ENCODE measurements at regions not wholly inside any gene's neighbourhood (a gene's known extent, or its start where the extent isn't known, plus 50 kb on each side); places are given as distances from the start of the nearest gene placed in this dataset.

GRCh38 chr13:90355162-90355751 lies 992.2 kb upstream of the MIR17HG start:
- no peak overlapping the region for H3K4me2 ChIP-seq (ENCODE audit: low read depth, low read length, poor library complexity, severe bottlenecking)
- H4K20me1 ChIP-seq (ENCODE audit: insufficient read depth, low read depth, low read length), result no peaks in the 10 kb centered on the region
- no peak overlapping the region for H3K9ac ChIP-seq (ENCODE audit: low read length)
- no peaks in the 10 kb centered on the region for H3K4me1 ChIP-seq (ENCODE audit: low read length)
- no peaks in the 10 kb centered on the region for H3K9me2 ChIP-seq (replicated peaks; ENCODE audit: insufficient read depth, low read length)
- DNase-seq, result no peak
- no peaks in the 10 kb centered on the region for H3K9me3 ChIP-seq (ENCODE audit: low read length)
- no peaks in the 10 kb centered on the region for H3K36me3 ChIP-seq (ENCODE audit: insufficient read depth, low read length)
- H3K79me2 ChIP-seq (ENCODE audit: low read length), result no peaks in the 10 kb centered on the region
- no peak overlapping the region for H3K4me3 ChIP-seq (ENCODE audit: low read length)
- H2AFZ ChIP-seq (ENCODE audit: low read length), result no peak overlapping the region
- no peaks in the 10 kb centered on the region for H3K27me3 ChIP-seq (ENCODE audit: low read length)
- no peak overlapping the region for H3K27ac ChIP-seq (ENCODE audit: low read length)

GRCh38 chr13:90360785-90361184 lies 986.7 kb upstream of the MIR17HG start:
- H3K9ac ChIP-seq (ENCODE audit: low read length), result no peak overlapping the region
- DNase-seq, result no peak
- no peak overlapping the region for H3K4me2 ChIP-seq (ENCODE audit: low read depth, low read length, poor library complexity, severe bottlenecking)

GRCh38 chr13:90362707-90363106 lies 984.8 kb upstream of the MIR17HG start:
- H3K4me1 ChIP-seq (ENCODE audit: low read length), result no peaks in the 10 kb centered on the region
- 0 out of 2 replicates have a peak, but pooled peaks cover 4% of the 10 kb centered on the region for H3K9me2 ChIP-seq (replicated peaks; ENCODE audit: insufficient read depth, low read length)
- no peak overlapping the region for H3K4me3 ChIP-seq (ENCODE audit: low read length)
- H3K9ac ChIP-seq (ENCODE audit: low read length), result no peak overlapping the region
- no peak overlapping the region for H2AFZ ChIP-seq (ENCODE audit: low read length)
- no peak overlapping the region for H3K4me2 ChIP-seq (ENCODE audit: low read depth, low read length, poor library complexity, severe bottlenecking)
- no peak overlapping the region for H3K27ac ChIP-seq (ENCODE audit: low read length)
- no peaks in the 10 kb centered on the region for H3K79me2 ChIP-seq (ENCODE audit: low read length)
- no peaks in the 10 kb centered on the region for H3K36me3 ChIP-seq (ENCODE audit: insufficient read depth, low read length)
- H4K20me1 ChIP-seq (ENCODE audit: insufficient read depth, low read depth, low read length), result no peaks in the 10 kb centered on the region
- DNase-seq, result no peak
- no peaks in the 10 kb centered on the region for H3K9me3 ChIP-seq (ENCODE audit: low read length)
- H3K27me3 ChIP-seq (ENCODE audit: low read length), result no peaks in the 10 kb centered on the region

More at GRCh38 chr13:90360785-90361184, 986.7 kb upstream of the MIR17HG start:
- Histone ChIP-seq H3K9me2 (replicated peaks; ENCODE audit: insufficient read depth, low read length) (0 out of 2 replicates have a peak, but pooled peaks cover 4% of the 10 kb centered on the region), H3K27ac (ENCODE audit: low read length) (no peak overlapping the region), H3K4me1 (ENCODE audit: low read length) (no peaks in the 10 kb centered on the region), H3K9me3 (ENCODE audit: low read length) (no peaks in the 10 kb centered on the region), H4K20me1 (ENCODE audit: insufficient read depth, low read depth, low read length) (no peaks in the 10 kb centered on the region), H3K27me3 (ENCODE audit: low read length) (no peaks in the 10 kb centered on the region), H2AFZ (ENCODE audit: low read length) (no peak overlapping the region), H3K4me3 (ENCODE audit: low read length) (no peak overlapping the region), H3K79me2 (ENCODE audit: low read length) (no peaks in the 10 kb centered on the region), H3K36me3 (ENCODE audit: insufficient read depth, low read length) (no peaks in the 10 kb centered on the region)

- Histone ChIP-seq H3K9me2 (replicated peaks; ENCODE audit: insufficient read depth, low read length) (0 out of 2 replicates have a peak, but pooled peaks cover 4% of the 10 kb centered on the region), H3K4me3 (ENCODE audit: low read length) (no peak overlapping the region), H3K9me3 (ENCODE audit: low read length) (no peaks in the 10 kb centered on the region), H2AFZ (ENCODE audit: low read length) (no peak overlapping the region), H3K4me1 (ENCODE audit: low read length) (no peaks in the 10 kb centered on the region), H4K20me1 (ENCODE audit: insufficient read depth, low read depth, low read length) (no peaks in the 10 kb centered on the region), H3K9ac (ENCODE audit: low read length) (no peak overlapping the region), H3K36me3 (ENCODE audit: insufficient read depth, low read length) (no peaks in the 10 kb centered on the region), H3K4me2 (ENCODE audit: low read depth, low read length, poor library complexity, severe bottlenecking) (no peak overlapping the region), H3K27ac (ENCODE audit: low read length) (no peak overlapping the region), H3K79me2 (ENCODE audit: low read length) (no peaks in the 10 kb centered on the region), H3K27me3 (ENCODE audit: low read length) (no peaks in the 10 kb centered on the region)
- DNase-seq, result no peak
Observed at GRCh38 chr13:90365130-90365529, 982.4 kb upstream of the MIR17HG start.

- Histone ChIP-seq H3K9me2 (replicated peaks; ENCODE audit: insufficient read depth, low read length) (no peaks in the 10 kb centered on the region), H3K9me3 (ENCODE audit: low read length) (no peaks in the 10 kb centered on the region), H2AFZ (ENCODE audit: low read length) (no peak overlapping the region), H3K4me3 (ENCODE audit: low read length) (no peak overlapping the region), H3K27me3 (ENCODE audit: low read length) (no peaks in the 10 kb centered on the region), H3K27ac (ENCODE audit: low read length) (no peak overlapping the region), H3K79me2 (ENCODE audit: low read length) (no peaks in the 10 kb centered on the region), H3K4me1 (ENCODE audit: low read length) (no peaks in the 10 kb centered on the region), H3K4me2 (ENCODE audit: low read depth, low read length, poor library complexity, severe bottlenecking) (no peak overlapping the region), H4K20me1 (ENCODE audit: insufficient read depth, low read depth, low read length) (no peaks in the 10 kb centered on the region), H3K9ac (ENCODE audit: low read length) (no peak overlapping the region), H3K36me3 (ENCODE audit: insufficient read depth, low read length) (no peaks in the 10 kb centered on the region)
- no peak for DNase-seq
Observed at GRCh38 chr13:90374168-90374567, 973.3 kb upstream of the MIR17HG start.

GRCh38 chr13:90375851-90376250 lies 971.6 kb upstream of the MIR17HG start:
- Histone ChIP-seq H3K9ac (ENCODE audit: low read length) (no peak overlapping the region), H3K36me3 (ENCODE audit: insufficient read depth, low read length) (no peaks in the 10 kb centered on the region), H4K20me1 (ENCODE audit: insufficient read depth, low read depth, low read length) (no peaks in the 10 kb centered on the region), H2AFZ (ENCODE audit: low read length) (no peak overlapping the region), H3K4me2 (ENCODE audit: low read depth, low read length, poor library complexity, severe bottlenecking) (no peak overlapping the region), H3K27ac (ENCODE audit: low read length) (no peak overlapping the region), H3K9me2 (replicated peaks; ENCODE audit: insufficient read depth, low read length) (no peaks in the 10 kb centered on the region), H3K9me3 (ENCODE audit: low read length) (no peaks in the 10 kb centered on the region), H3K79me2 (ENCODE audit: low read length) (no peaks in the 10 kb centered on the region), H3K4me3 (ENCODE audit: low read length) (no peak overlapping the region), H3K27me3 (ENCODE audit: low read length) (no peaks in the 10 kb centered on the region), H3K4me1 (ENCODE audit: low read length) (no peaks in the 10 kb centered on the region)
- no peak for DNase-seq

GRCh38 chr13:90382425-90382824 lies 965.1 kb upstream of the MIR17HG start:
- no peak overlapping the region for H3K9ac ChIP-seq (ENCODE audit: low read length)
- H3K27me3 ChIP-seq (ENCODE audit: low read length), result no peaks in the 10 kb centered on the region
- H3K9me3 ChIP-seq (ENCODE audit: low read length), result no peaks in the 10 kb centered on the region
- no peak for DNase-seq
- no peaks in the 10 kb centered on the region for H3K9me2 ChIP-seq (replicated peaks; ENCODE audit: insufficient read depth, low read length)
- no peak overlapping the region for H3K27ac ChIP-seq (ENCODE audit: low read length)
- no peaks in the 10 kb centered on the region for H4K20me1 ChIP-seq (ENCODE audit: insufficient read depth, low read depth, low read length)
- H3K4me3 ChIP-seq (ENCODE audit: low read length), result no peak overlapping the region
- no peak overlapping the region for H2AFZ ChIP-seq (ENCODE audit: low read length)
- H3K36me3 ChIP-seq (ENCODE audit: insufficient read depth, low read length), result no peaks in the 10 kb centered on the region
- H3K79me2 ChIP-seq (ENCODE audit: low read length), result no peaks in the 10 kb centered on the region
- no peak overlapping the region for H3K4me2 ChIP-seq (ENCODE audit: low read depth, low read length, poor library complexity, severe bottlenecking)
- H3K4me1 ChIP-seq (ENCODE audit: low read length), result no peaks in the 10 kb centered on the region

GRCh38 chr13:90385781-90386489 lies 961.6 kb upstream of the MIR17HG start:
- Histone ChIP-seq H4K20me1 (ENCODE audit: insufficient read depth, low read depth, low read length) (no peaks in the 10 kb centered on the region), H3K79me2 (ENCODE audit: low read length) (no peaks in the 10 kb centered on the region), H2AFZ (ENCODE audit: low read length) (no peak overlapping the region), H3K27ac (ENCODE audit: low read length) (no peak overlapping the region), H3K4me1 (ENCODE audit: low read length) (no peaks in the 10 kb centered on the region), H3K9ac (ENCODE audit: low read length) (no peak overlapping the region), H3K4me3 (ENCODE audit: low read length) (no peak overlapping the region), H3K4me2 (ENCODE audit: low read depth, low read length, poor library complexity, severe bottlenecking) (no peak overlapping the region), H3K36me3 (ENCODE audit: insufficient read depth, low read length) (no peaks in the 10 kb centered on the region), H3K9me2 (replicated peaks; ENCODE audit: insufficient read depth, low read length) (no peaks in the 10 kb centered on the region; the same call in 1 of the 2 replicates), H3K9me3 (ENCODE audit: low read length) (no peaks in the 10 kb centered on the region; the same call in 1 of the 2 replicates), H3K27me3 (ENCODE audit: low read length) (no peaks in the 10 kb centered on the region)
- no peak for DNase-seq
